ENCODE measurements at regions not wholly inside any gene's neighbourhood (a gene's known extent, or its start where the extent isn't known, plus 50 kb on each side); places are given as distances from the start of the nearest gene placed in this dataset.

DNA sequence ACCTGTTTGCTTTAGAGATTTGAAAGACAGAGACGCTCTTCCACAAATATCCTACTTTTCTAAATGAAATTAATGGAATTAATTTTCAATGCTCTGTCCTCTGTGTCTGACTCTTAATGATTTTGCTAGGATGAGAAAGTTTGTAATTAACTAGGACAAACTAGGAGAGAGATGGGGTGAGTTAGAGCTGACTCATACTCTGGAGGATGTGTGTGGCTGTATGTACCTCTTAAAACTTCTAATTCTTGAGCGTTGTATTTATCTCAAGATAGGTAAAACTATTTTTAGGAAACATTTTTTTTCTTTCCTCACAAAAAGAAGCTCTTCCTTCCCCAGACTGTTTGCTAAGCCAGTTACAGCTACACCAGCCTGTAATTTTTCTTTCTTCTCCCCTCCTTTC lies 178.8 kb upstream of the ANKRD30A start:
- TF ChIP-seq, protein P1, sequence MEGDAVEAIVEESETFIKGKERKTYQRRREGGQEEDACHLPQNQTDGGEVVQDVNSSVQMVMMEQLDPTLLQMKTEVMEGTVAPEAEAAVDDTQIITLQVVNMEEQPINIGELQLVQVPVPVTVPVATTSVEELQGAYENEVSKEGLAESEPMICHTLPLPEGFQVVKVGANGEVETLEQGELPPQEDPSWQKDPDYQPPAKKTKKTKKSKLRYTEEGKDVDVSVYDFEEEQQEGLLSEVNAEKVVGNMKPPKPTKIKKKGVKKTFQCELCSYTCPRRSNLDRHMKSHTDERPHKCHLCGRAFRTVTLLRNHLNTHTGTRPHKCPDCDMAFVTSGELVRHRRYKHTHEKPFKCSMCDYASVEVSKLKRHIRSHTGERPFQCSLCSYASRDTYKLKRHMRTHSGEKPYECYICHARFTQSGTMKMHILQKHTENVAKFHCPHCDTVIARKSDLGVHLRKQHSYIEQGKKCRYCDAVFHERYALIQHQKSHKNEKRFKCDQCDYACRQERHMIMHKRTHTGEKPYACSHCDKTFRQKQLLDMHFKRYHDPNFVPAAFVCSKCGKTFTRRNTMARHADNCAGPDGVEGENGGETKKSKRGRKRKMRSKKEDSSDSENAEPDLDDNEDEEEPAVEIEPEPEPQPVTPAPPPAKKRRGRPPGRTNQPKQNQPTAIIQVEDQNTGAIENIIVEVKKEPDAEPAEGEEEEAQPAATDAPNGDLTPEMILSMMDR (IDR thresholded peaks at IDR 0.05), result no peak
- no peak for TF ChIP-seq POLR2A (IDR thresholded peaks at IDR 0.05)
